CD14-positive monocyte (primary cell): ENCODE measurements at regions not wholly inside any gene's neighbourhood (a gene's known extent, or its start where the extent isn't known, plus 50 kb on each side); places are given as distances from the start of the nearest gene placed in this dataset.
"Not testable (repeated sequence)": the region's sequence is repeated elsewhere in the genome, so short reads cannot be mapped to it uniquely, and the experiment has no call there.

Experiments
- DNase-seq, 3 donors: peaks; one replicate each; pipeline ENCODE4 v3.0.0-alpha.2; 2011 to 2022
- H2AFZ ChIP-seq: 2 replicates; pipeline ENCODE4 v1.6.0; 2012; ENCODE audit warnings: mild to moderate bottlenecking, low read depth, low read length, inconsistent platforms; ENCODE audit not compliant: insufficient read depth, poor library complexity, severe bottlenecking
- H3K27ac ChIP-seq, 2 donors: 1 replicate in 1 of 2; 2 replicates in 1 of 2; pipeline ENCODE4 v1.5.1; 2012 to 2013; ENCODE audit warnings: low read length in 2 of 2, control low read depth in 1 of 2, inconsistent platforms in 1 of 2, low read depth in 1 of 2, mild to moderate bottlenecking in 1 of 2
- H3K27me3 ChIP-seq, 2 donors: one replicate each; pipeline versions ENCODE4 v1.6.0 to v1.6.1; 2011 to 2013; ENCODE audit warnings: low read length in 2 of 2; ENCODE audit not compliant: control insufficient read depth in 2 of 2, insufficient read depth in 2 of 2
- H3K36me3 ChIP-seq, 2 donors: replicated peaks in 1 of 2; 1 replicate in 1 of 2; 2 replicates in 1 of 2; pipeline versions ENCODE4 v1.5.1 to v1.6.1; 2012 to 2013; ENCODE audit warnings: low read length in 2 of 2, control low read depth in 1 of 2, inconsistent platforms in 1 of 2, mild to moderate bottlenecking in 1 of 2; ENCODE audit not compliant: insufficient read depth in 2 of 2, control insufficient read depth in 1 of 2
- H3K4me1 ChIP-seq, 2 donors: 1 replicate in 1 of 2; 2 replicates in 1 of 2; pipeline versions ENCODE4 v1.5.1 to v1.6.1; 2012 to 2013; ENCODE audit warnings: low read length in 2 of 2, control low read depth in 1 of 2, inconsistent platforms in 1 of 2, mild to moderate bottlenecking in 1 of 2, moderate library complexity in 1 of 2; ENCODE audit not compliant: insufficient read depth in 2 of 2, control insufficient read depth in 1 of 2
- H3K4me2 ChIP-seq: replicated peaks from 2 replicates; pipeline ENCODE3; 2012; ENCODE audit warnings: low read length, moderate library complexity, mild to moderate bottlenecking; ENCODE audit not compliant: poor library complexity, severe bottlenecking; ENCODE audit errors: extremely low read depth
- H3K4me3 ChIP-seq, 3 experiments: fragments of 200-600 bp in 1 of 3; sonication (generic) in 1 of 3; replicated peaks in 1 of 3; 1 replicate in 2 of 3; 2 replicates in 1 of 3; pipeline ENCODE4 v1.5.1; 2011 to 2013; ENCODE audit warnings: low read length in 3 of 3, mild to moderate bottlenecking in 3 of 3, control low read depth in 2 of 3, low read depth in 2 of 3, inconsistent platforms in 1 of 3, moderate library complexity in 1 of 3
- H3K79me2 ChIP-seq: 2 replicates; pipeline ENCODE4 v1.6.0; 2012; ENCODE audit warnings: mild to moderate bottlenecking, control low read depth, inconsistent platforms, low read length, moderate library complexity; ENCODE audit not compliant: insufficient read depth
- H3K9ac ChIP-seq: 2 replicates; pipeline ENCODE4 v1.6.0; 2017; ENCODE audit warnings: low read length, mild to moderate bottlenecking; ENCODE audit not compliant: insufficient read depth, poor library complexity, severe bottlenecking
- H3K9me3 ChIP-seq, 2 donors: replicated peaks in 1 of 2; 1 replicate in 1 of 2; 2 replicates in 1 of 2; pipeline versions ENCODE4 v1.5.1 to v1.6.1; 2012 to 2013; ENCODE audit warnings: low read length in 2 of 2, control low read depth in 1 of 2; ENCODE audit not compliant: control insufficient read depth in 1 of 2, insufficient read depth in 1 of 2
- H4K20me1 ChIP-seq: 2 replicates; pipeline ENCODE4 v1.6.0; 2012; ENCODE audit warnings: mild to moderate bottlenecking, low read length, control low read depth, moderate library complexity; ENCODE audit not compliant: insufficient read depth
- H3K27ac Mint-ChIP-seq, 7 donors: one replicate each; pipeline ENCODE4 v1.8.0; 2020; ENCODE audit warnings: mild to moderate bottlenecking in 7 of 7, mixed read lengths in 7 of 7, moderate library complexity in 6 of 7, inconsistent platforms in 2 of 7
- H3K27me3 Mint-ChIP-seq, 3 donors: one replicate each; pipeline ENCODE4 v1.8.0; 2021 to 2022; ENCODE audit warnings: low read depth in 3 of 3, mild to moderate bottlenecking in 3 of 3, mixed read lengths in 3 of 3, moderate library complexity in 3 of 3, inconsistent platforms in 1 of 3
- H3K36me3 Mint-ChIP-seq, 2 donors: one replicate each; pipeline ENCODE4 v1.8.0; 2020; ENCODE audit warnings: mixed read lengths in 2 of 2, inconsistent platforms in 1 of 2, mild to moderate bottlenecking in 1 of 2
- H3K4me1 Mint-ChIP-seq: one replicate; pipeline ENCODE4 v1.8.0; 2020; ENCODE audit warnings: mild to moderate bottlenecking, mixed read lengths
- H3K4me3 Mint-ChIP-seq, 2 donors: one replicate each; pipeline ENCODE4 v1.8.0; 2020; ENCODE audit warnings: mild to moderate bottlenecking in 2 of 2, mixed read lengths in 2 of 2, moderate library complexity in 1 of 2
- H3K9me3 Mint-ChIP-seq, 7 donors: one replicate each; pipeline ENCODE4 v1.8.0; 2020 to 2022; ENCODE audit warnings: mixed read lengths in 7 of 7, mild to moderate bottlenecking in 6 of 7, moderate library complexity in 6 of 7, inconsistent platforms in 2 of 7
- CTCF ChIP-seq: fragments of 200-600 bp; IDR thresholded peaks from one replicate; pipeline ENCODE4 v1.8.0; 2022; ENCODE audit warnings: antibody characterized with exemption, mild to moderate bottlenecking
- WGBS: methylation state at CpG from one replicate; pipeline ENCODE4 v1.1.5; 2013; ENCODE audit warnings: missing lambda C conversion rate; ENCODE audit not compliant: insufficient coverage; 5-methylcytosine and 5-hydroxymethylcytosine counted together
- intact Hi-C, 2 donors: fragments of 100-400 bp; cut with micrococcal nuclease; formaldehyde crosslinking; loops; one replicate each; pipeline versions ENCODE4 v1.15.0 to v1.15.1; 2023

- H4K20me1 ChIP-seq: no peaks in the 10 kb centered on the region
- H3K79me2 ChIP-seq: no peaks in the 10 kb centered on the region
- no peaks in the 10 kb centered on the region for H3K27me3 ChIP-seq
- no peaks in the 10 kb centered on the region for H3K36me3 Mint-ChIP-seq
- H3K4me2 ChIP-seq: no peak overlapping the region
- no peak overlapping the region for H3K9ac ChIP-seq
- no peak overlapping the region for H2AFZ ChIP-seq
- H3K27me3 Mint-ChIP-seq: peaks cover 1 to 2% (median 2%) of the 10 kb centered on the region in 3 donors
- no peaks in the 10 kb centered on the region for H3K36me3 ChIP-seq
- H3K9me3 Mint-ChIP-seq: no peaks in the 10 kb centered on the region
- intact Hi-C loops: no loop called here
- WGBS: 20% methylated on average over 2 of the region's 7 CpGs
- H3K4me1 ChIP-seq: no peaks in the 10 kb centered on the region
- no peak for DNase-seq
- no peak overlapping the region for H3K27ac Mint-ChIP-seq
- no peak overlapping the region for H3K4me3 Mint-ChIP-seq
- no peaks in the 10 kb centered on the region for H3K9me3 ChIP-seq
- H3K4me1 Mint-ChIP-seq: no peaks in the 10 kb centered on the region
- no peak overlapping the region for H3K4me3 ChIP-seq
- no peak overlapping the region for H3K27ac ChIP-seq
- TF ChIP-seq CTCF: no peak
These were observed 606.9 kb upstream of the RBFOX1 start for GRCh38 chr16:6725634-6726331.

- H2AFZ ChIP-seq, H3K36me3 Mint-ChIP-seq, DNase-seq, H3K27ac Mint-ChIP-seq, H4K20me1 ChIP-seq, H3K9me3 Mint-ChIP-seq, H3K9me3 ChIP-seq, H3K4me3 Mint-ChIP-seq, H3K36me3 ChIP-seq, H3K27me3 Mint-ChIP-seq, H3K27me3 ChIP-seq, H3K4me2 ChIP-seq, H3K4me1 ChIP-seq, H3K4me1 Mint-ChIP-seq, intact Hi-C loops, H3K27ac ChIP-seq, H3K4me3 ChIP-seq, H3K79me2 ChIP-seq, H3K9ac ChIP-seq: not testable (repeated sequence)
- 92% methylated on average over 10 of the region's 10 CpGs for WGBS
These were observed 607.4 kb upstream of the RBFOX1 start for GRCh38 chr16:6725206-6725605.
